SH-SY5Y (cell line): ENCODE measurements at regions not wholly inside any gene's neighbourhood (a gene's known extent, or its start where the extent isn't known, plus 50 kb on each side); places are given as distances from the start of the nearest gene placed in this dataset.

ENCODE experiments used
- GATA2 ChIP-seq: IDR thresholded peaks from 2 replicates; pipeline ENCODE4 v1.6.1; 2011; ENCODE audit warnings: mild to moderate bottlenecking, low read depth, low read length
- GATA3 ChIP-seq: IDR thresholded peaks from 2 replicates; pipeline ENCODE4 v1.6.1; 2011; ENCODE audit warnings: low read depth, mild to moderate bottlenecking, low read length, moderate library complexity

DNA sequence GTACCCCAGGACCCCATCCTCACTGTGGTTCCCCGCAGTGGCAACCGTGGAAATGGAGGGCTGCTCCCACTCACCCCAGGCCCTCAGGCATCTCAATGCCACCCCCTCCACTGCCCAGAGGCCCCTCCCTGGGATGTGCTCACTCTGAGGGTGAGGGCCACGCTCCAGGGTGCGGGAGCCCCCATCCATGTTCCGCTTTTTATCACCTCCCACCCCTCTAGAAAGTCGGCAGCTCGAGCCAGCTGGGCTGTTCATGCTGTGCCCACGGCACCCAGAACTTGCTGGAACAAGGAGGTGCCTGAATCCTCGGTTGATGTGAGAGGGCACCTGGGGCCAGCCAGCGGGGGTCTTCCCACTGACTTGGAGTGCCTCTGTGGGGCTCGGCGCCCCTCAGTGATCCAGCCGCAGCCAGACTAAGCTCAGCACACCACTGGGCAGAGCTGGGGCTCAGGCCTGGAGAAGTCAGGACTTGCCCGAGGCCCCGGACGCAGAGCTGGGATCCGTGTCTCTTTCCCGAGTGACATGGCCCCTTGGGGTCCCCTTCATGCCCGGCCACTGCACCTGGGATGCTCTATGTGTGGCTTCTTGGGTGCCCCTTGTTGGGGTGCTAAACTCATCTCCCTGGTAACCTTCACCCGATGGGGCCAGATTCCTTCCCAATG, 143.1 kb upstream of the GSE1 start:
- TF ChIP-seq GATA2 (no peak), GATA3 (no peak)
